Ectodermal cell (in vitro differentiated cells): ENCODE measurements at regions not wholly inside any gene's neighbourhood (a gene's known extent, or its start where the extent isn't known, plus 50 kb on each side); places are given as distances from the start of the nearest gene placed in this dataset.

Experiments
- H3K27ac ChIP-seq: 2 replicates; pipeline ENCODE4 v1.7.0; 2013; ENCODE audit warnings: mild to moderate bottlenecking, low read depth, low read length; ENCODE audit not compliant: insufficient read depth, poor library complexity, severe bottlenecking
- H3K27me3 ChIP-seq: 2 replicates; pipeline ENCODE4 v1.7.0; 2013; ENCODE audit warnings: mild to moderate bottlenecking, low read length; ENCODE audit not compliant: insufficient read depth, control insufficient read depth, poor library complexity, severe bottlenecking
- H3K36me3 ChIP-seq: one replicate; pipeline ENCODE4 v1.7.0; 2013; ENCODE audit warnings: low read length; ENCODE audit not compliant: control insufficient read depth, insufficient read depth
- H3K4me1 ChIP-seq: one replicate; pipeline ENCODE4 v1.7.0; 2013; ENCODE audit warnings: low read length; ENCODE audit not compliant: control insufficient read depth, insufficient read depth
- H3K4me3 ChIP-seq: 2 replicates; pipeline ENCODE4 v1.7.0; 2013; ENCODE audit warnings: low read depth, low read length, control low read depth; ENCODE audit not compliant: insufficient read depth
- H3K9me3 ChIP-seq: 2 replicates; pipeline ENCODE4 v1.7.0; 2013; ENCODE audit warnings: mild to moderate bottlenecking, low read length, moderate library complexity; ENCODE audit not compliant: control insufficient read depth
- WGBS, 2 experiments: methylation state at CpG; one replicate each; pipeline ENCODE4 v1.1.7; 2013; ENCODE audit warnings: missing lambda C conversion rate in 2 of 2; 5-methylcytosine and 5-hydroxymethylcytosine counted together

DNA sequence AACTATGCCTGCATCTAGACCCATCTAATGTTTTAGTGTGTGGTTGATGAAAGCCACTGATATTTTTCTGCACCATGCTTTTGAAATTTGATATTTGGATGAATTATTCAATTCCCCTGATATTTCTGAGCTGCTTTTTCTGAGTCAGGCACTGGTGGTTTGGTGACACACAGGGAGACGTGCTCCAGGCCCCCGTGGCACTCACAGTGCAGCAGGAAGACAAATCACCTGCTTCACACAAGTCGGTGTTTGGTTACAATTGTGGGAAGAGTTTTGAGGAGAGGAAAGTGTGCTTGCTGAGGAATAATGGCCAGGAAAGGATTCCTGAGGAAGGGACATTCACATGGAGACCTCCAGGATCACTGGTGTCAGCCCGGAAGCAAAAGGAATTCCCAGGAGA, 179.7 kb downstream of the ACKR3 start:
- Histone ChIP-seq H3K27ac (no peak overlapping the region), H3K27me3 (no peaks in the 10 kb centered on the region)
- WGBS, 2 experiments, result 67 to 81% methylated on average over 4 of the region's 4 CpGs

GRCh38 chr2:236752096-236752495, 182.5 kb downstream of the ACKR3 start:
- Histone ChIP-seq H3K36me3 (no peaks in the 10 kb centered on the region), H3K27ac (no peak overlapping the region), H3K4me1 (no peaks in the 10 kb centered on the region), H3K9me3 (no peaks in the 10 kb centered on the region), H3K4me3 (no peak overlapping the region), H3K27me3 (no peaks in the 10 kb centered on the region)
- 94 to 96% methylated on average over 11 of the region's 11 CpGs for WGBS, 2 experiments

More for the DNA sequence above, 179.7 kb downstream of the ACKR3 start:
- H3K9me3 ChIP-seq, result no peaks in the 10 kb centered on the region
- H3K36me3 ChIP-seq, result no peaks in the 10 kb centered on the region
- no peak overlapping the region for H3K4me3 ChIP-seq
- H3K4me1 ChIP-seq, result peaks cover 7% of the 10 kb centered on the region

DNA sequence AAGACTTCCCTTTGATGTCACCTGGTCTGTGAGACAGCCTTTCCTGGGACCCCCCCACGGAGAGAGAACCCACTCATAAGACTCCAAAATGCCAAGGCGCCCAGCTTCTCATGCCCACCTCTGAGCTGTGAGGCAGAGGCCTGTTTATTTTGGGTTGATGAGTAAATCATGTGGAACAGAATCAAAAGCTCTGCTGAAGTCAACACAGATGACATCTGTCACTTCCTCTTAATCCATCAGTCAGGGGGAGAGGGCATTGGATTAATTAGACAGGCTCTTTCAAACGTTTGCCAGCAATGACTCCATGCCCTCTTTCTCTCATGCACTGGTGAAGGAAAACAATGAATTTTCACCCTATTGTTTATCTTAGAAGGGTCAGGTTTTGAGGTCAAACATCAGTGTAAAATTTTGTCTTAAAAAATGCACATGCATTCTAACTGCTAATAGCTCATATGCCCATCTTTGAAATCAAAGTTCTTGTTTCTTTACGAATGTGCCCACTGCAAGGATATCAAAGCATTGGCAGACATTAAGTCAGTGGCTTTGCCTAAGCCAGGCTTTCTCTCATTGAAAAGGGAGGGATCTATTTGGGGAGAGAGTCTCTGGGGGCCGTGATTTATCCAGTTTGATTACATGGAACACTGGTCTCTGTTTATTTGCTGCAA, 184.1 kb downstream of the ACKR3 start:
- Histone ChIP-seq H3K27me3 (no peaks in the 10 kb centered on the region), H3K36me3 (no peaks in the 10 kb centered on the region), H3K9me3 (no peaks in the 10 kb centered on the region), H3K4me3 (no peak overlapping the region), H3K4me1 (no peaks in the 10 kb centered on the region), H3K27ac (no peak overlapping the region)
- WGBS, 2 experiments, result 72 to 73% methylated on average over 5 of the region's 5 CpGs

- no peaks in the 10 kb centered on the region for H3K9me3 ChIP-seq
- WGBS, 2 experiments, result 86 to 91% methylated on average over 11 of the region's 11 CpGs
- H3K4me1 ChIP-seq, result no peaks in the 10 kb centered on the region
- H3K27me3 ChIP-seq, result no peaks in the 10 kb centered on the region
- H3K4me3 ChIP-seq, result no peak overlapping the region
- no peak overlapping the region for H3K27ac ChIP-seq
- no peaks in the 10 kb centered on the region for H3K36me3 ChIP-seq
Measured at GRCh38 chr2:236754271-236754944, 184.8 kb downstream of the ACKR3 start.

- H3K4me3 ChIP-seq, result no peak overlapping the region
- H3K4me1 ChIP-seq, result no peaks in the 10 kb centered on the region
- no peak overlapping the region for H3K27ac ChIP-seq
- WGBS, 2 experiments, result 94 to 96% methylated on average over 5 of the region's 5 CpGs
- H3K36me3 ChIP-seq, result no peaks in the 10 kb centered on the region
- no peaks in the 10 kb centered on the region for H3K9me3 ChIP-seq
- H3K27me3 ChIP-seq, result no peaks in the 10 kb centered on the region
Measured at GRCh38 chr2:236755278-236755840, 185.7 kb downstream of the ACKR3 start.

- Histone ChIP-seq H3K4me1 (no peaks in the 10 kb centered on the region), H3K4me3 (no peak overlapping the region), H3K36me3 (no peaks in the 10 kb centered on the region), H3K27me3 (no peaks in the 10 kb centered on the region), H3K27ac (no peak overlapping the region), H3K9me3 (no peaks in the 10 kb centered on the region)
- 98 to 100% methylated on average over 1 to 2 of the region's 2 CpGs for WGBS, 2 experiments
Measured at GRCh38 chr2:236758406-236758805, 188.8 kb downstream of the ACKR3 start.

DNA sequence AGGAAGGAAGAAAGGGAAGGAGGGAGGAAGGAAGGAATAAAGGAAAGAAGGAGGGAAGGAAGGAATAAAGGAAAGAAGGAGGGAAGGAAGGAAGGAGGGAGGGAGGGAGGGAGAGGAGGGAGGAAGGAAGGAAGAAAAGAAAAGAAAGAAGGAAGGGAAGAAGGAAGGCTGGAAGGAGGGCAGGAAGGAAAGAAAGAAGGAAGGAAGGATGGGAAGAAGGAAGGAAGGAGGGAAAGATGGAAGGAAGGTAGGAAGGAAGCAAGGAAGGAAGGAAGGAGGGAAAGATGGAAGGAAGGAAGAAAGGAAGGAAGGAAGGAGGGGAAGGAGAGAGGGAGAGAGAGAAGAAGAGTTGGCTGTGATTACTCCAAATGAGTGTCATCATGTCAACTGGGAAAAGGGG, 190.6 kb downstream of the ACKR3 start:
- H3K9me3 ChIP-seq, result no peaks in the 10 kb centered on the region
- no peak overlapping the region for H3K4me3 ChIP-seq
- H3K4me1 ChIP-seq, result peaks cover 3% of the 10 kb centered on the region
- H3K27me3 ChIP-seq, result no peaks in the 10 kb centered on the region
- no peaks in the 10 kb centered on the region for H3K36me3 ChIP-seq
- no peak overlapping the region for H3K27ac ChIP-seq

DNA sequence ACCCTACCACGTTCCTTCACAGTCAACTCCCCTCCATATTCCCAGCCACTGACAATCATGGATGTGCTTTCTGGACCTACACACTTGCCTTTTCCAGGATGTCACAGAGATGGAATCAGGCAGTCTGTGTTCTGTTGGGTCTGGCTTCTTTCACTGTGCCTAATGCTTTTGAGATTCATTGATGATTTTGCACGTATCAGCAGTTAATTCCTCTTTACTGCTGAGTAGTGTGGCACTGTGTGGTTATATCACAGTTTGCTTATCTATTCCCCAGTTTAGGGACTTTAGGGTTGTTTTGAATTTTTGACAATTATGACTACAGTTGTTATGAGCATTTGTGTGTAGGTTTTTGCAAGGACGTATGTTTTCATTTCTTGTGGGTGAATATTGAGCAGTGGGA, 191.7 kb downstream of the ACKR3 start:
- H3K27ac ChIP-seq, result no peak overlapping the region
- no peak overlapping the region for H3K4me3 ChIP-seq
- no peaks in the 10 kb centered on the region for H3K27me3 ChIP-seq
- no peaks in the 10 kb centered on the region for H3K9me3 ChIP-seq
- H3K36me3 ChIP-seq, result no peaks in the 10 kb centered on the region
- peaks cover 11% of the 10 kb centered on the region for H3K4me1 ChIP-seq
- WGBS, 2 experiments, result 91 to 94% methylated on average over 3 of the region's 3 CpGs

- no peak overlapping the region for H3K27ac ChIP-seq
- H3K36me3 ChIP-seq, result no peaks in the 10 kb centered on the region
- peaks cover 11% of the 10 kb centered on the region for H3K4me1 ChIP-seq
- H3K4me3 ChIP-seq, result no peak overlapping the region
- no peaks in the 10 kb centered on the region for H3K27me3 ChIP-seq
- no peaks in the 10 kb centered on the region for H3K9me3 ChIP-seq
- WGBS, 2 experiments, result 86 to 87% methylated on average over 5 of the region's 5 CpGs
Measured at GRCh38 chr2:236762628-236763027, 193.0 kb downstream of the ACKR3 start.

GRCh38 chr2:236763857-236764256, 194.2 kb downstream of the ACKR3 start:
- no peaks in the 10 kb centered on the region for H3K9me3 ChIP-seq
- no peak overlapping the region for H3K4me3 ChIP-seq
- no peaks in the 10 kb centered on the region for H3K27me3 ChIP-seq
- WGBS, 2 experiments, result 96 to 98% methylated on average over 6 of the region's 6 CpGs
- no peak overlapping the region for H3K27ac ChIP-seq
- peaks cover 11% of the 10 kb centered on the region for H3K4me1 ChIP-seq
- H3K36me3 ChIP-seq, result no peaks in the 10 kb centered on the region
